ENCODE measurements at regions not wholly inside any gene's neighbourhood (a gene's known extent, or its start where the extent isn't known, plus 50 kb on each side); places are given as distances from the start of the nearest gene placed in this dataset.

- no peak for TF ChIP-seq CTCF (IDR thresholded peaks at IDR 0.05)
- no peaks in the 10 kb centered on the region for H3K9me3 ChIP-seq
- H3K36me3 ChIP-seq, result no peaks in the 10 kb centered on the region
- ATAC-seq (ENCODE audit: insufficient number of reproducible peaks, low FRiP score, low read depth) (no peak), DNase-seq (ENCODE audit: low spot score) (no peak)
- H3K27ac ChIP-seq, result no peak overlapping the region
- no peaks in the 10 kb centered on the region for H3K27me3 ChIP-seq (replicated peaks; ENCODE audit: insufficient read depth)
- H3K4me1 ChIP-seq (ENCODE audit: control insufficient read depth in 1 of 2, low read depth in 2 of 2), result no peaks in the 10 kb centered on the region
- H3K4me3 ChIP-seq, result no peak overlapping the region
Observed at GRCh38 chr12:94798113-94798512, 147.8 kb upstream of the TMCC3 start.

DNA sequence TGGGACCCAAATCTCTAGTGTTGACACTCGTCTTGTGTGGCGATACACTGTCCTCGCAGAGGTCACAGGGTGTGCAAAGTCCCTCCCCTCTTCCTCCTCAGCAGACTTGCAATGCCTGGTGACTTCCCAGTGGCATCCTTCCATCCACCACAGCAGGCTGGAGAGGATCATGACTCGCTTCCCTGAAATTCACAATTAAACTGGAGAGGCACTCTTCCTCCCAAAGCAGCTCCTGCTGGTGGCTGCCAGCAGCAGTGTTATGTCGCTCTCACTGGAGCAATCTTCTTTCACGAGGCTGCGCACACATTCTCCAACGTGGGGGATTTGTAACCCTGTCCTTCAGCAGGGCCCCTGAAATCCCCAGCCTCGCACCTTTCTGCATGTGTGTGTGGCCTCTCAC, 145.2 kb upstream of the TMCC3 start:
- H3K27ac ChIP-seq, result no peak overlapping the region
- ATAC-seq (ENCODE audit: insufficient number of reproducible peaks, low FRiP score, low read depth) (no peak), DNase-seq (ENCODE audit: low spot score) (no peak)
- H3K36me3 ChIP-seq, result no peaks in the 10 kb centered on the region
- no peak for TF ChIP-seq CTCF (IDR thresholded peaks at IDR 0.05)
- no peak overlapping the region for H3K4me3 ChIP-seq
- no peaks in the 10 kb centered on the region for H3K9me3 ChIP-seq
- H3K4me1 ChIP-seq (ENCODE audit: control insufficient read depth in 1 of 2, low read depth in 2 of 2), result no peaks in the 10 kb centered on the region
- H3K27me3 ChIP-seq (replicated peaks; ENCODE audit: insufficient read depth), result no peaks in the 10 kb centered on the region

DNA sequence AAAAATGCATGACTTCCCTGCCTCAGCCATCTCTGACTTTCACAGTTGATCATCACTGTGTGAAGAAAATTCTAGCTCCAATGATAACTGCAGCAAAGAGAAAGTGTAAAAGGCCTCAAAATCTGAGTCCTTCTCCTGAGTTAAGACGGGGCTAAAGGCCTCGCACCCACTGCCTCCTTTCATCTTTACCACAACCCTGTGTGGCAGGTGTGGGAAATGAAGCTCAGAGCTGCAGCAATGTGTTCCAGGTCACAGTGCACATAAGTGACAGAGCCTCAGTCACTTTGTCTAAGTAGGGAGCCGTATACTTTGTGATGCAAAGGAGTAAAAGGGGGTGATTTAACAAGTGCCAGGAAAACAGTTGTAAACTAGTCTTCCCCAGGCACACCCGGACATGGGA, 144.7 kb upstream of the TMCC3 start:
- Histone ChIP-seq H3K27me3 (replicated peaks; ENCODE audit: insufficient read depth) (no peaks in the 10 kb centered on the region), H3K9me3 (no peaks in the 10 kb centered on the region), H3K4me3 (no peak overlapping the region), H3K4me1 (ENCODE audit: control insufficient read depth in 1 of 2, low read depth in 2 of 2) (no peaks in the 10 kb centered on the region), H3K36me3 (no peaks in the 10 kb centered on the region), H3K27ac (no peak overlapping the region)
- ATAC-seq (ENCODE audit: insufficient number of reproducible peaks, low FRiP score, low read depth), result no peak
- no peak for TF ChIP-seq CTCF (IDR thresholded peaks at IDR 0.05)
- no peak for DNase-seq (ENCODE audit: low spot score)

DNA sequence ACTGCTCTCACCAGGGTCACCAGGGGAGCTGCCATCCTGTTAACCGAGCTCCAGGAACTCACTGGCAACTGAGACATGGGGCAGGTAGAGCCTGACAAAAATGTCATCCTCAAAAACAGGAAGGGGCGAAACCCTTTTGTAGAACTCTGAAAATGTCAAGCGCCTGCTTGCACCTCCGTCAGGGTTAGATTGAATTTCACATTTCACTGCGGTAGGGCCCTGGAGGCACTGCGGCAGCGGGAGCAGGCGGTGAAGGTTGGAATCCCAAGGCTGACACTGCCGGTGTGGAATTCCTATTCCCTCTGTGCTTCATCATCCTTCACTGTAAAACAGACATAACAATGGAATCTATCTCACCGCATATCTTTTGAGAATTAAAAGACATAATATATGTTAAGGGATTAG, 142.8 kb upstream of the TMCC3 start:
- no peak overlapping the region for H3K4me3 ChIP-seq
- ATAC-seq (ENCODE audit: insufficient number of reproducible peaks, low FRiP score, low read depth) (no peak), DNase-seq (ENCODE audit: low spot score) (no peak)
- H3K4me1 ChIP-seq (ENCODE audit: control insufficient read depth in 1 of 2, low read depth in 2 of 2), result no peaks in the 10 kb centered on the region
- no peaks in the 10 kb centered on the region for H3K27me3 ChIP-seq (replicated peaks; ENCODE audit: insufficient read depth)
- H3K9me3 ChIP-seq, result no peaks in the 10 kb centered on the region
- H3K27ac ChIP-seq, result no peak overlapping the region
- no peak for TF ChIP-seq CTCF (IDR thresholded peaks at IDR 0.05)
- no peaks in the 10 kb centered on the region for H3K36me3 ChIP-seq

- ATAC-seq (ENCODE audit: insufficient number of reproducible peaks, low FRiP score, low read depth) (no peak), DNase-seq (ENCODE audit: low spot score) (no peak)
Observed at GRCh38 chr12:94792693-94793092, 142.3 kb upstream of the TMCC3 start.

More at GRCh38 chr12:94792693-94793092, 142.3 kb upstream of the TMCC3 start:
- Histone ChIP-seq H3K4me3 (no peak overlapping the region), H3K36me3 (no peaks in the 10 kb centered on the region), H3K27ac (no peak overlapping the region), H3K4me1 (ENCODE audit: control insufficient read depth in 1 of 2, low read depth in 2 of 2) (no peaks in the 10 kb centered on the region), H3K27me3 (replicated peaks; ENCODE audit: insufficient read depth) (no peaks in the 10 kb centered on the region), H3K9me3 (no peaks in the 10 kb centered on the region)
- TF ChIP-seq CTCF (IDR thresholded peaks at IDR 0.05), result no peak

All from thoracic aorta (tissue), 2 donors.